IMR-90 (cell line): ENCODE measurements at regions not wholly inside any gene's neighbourhood (a gene's known extent, or its start where the extent isn't known, plus 50 kb on each side); places are given as distances from the start of the nearest gene placed in this dataset.

Experiments used
- MXI1 ChIP-seq: IDR thresholded peaks from 2 replicates; pipeline ENCODE4 v1.6.1; 2012; ENCODE audit warnings: low read depth, mild to moderate bottlenecking, low read length, moderate library complexity, borderline replicate concordance
- POLR2A ChIP-seq: IDR thresholded peaks from 2 replicates; pipeline ENCODE4 v1.6.1; 2012; ENCODE audit warnings: mild to moderate bottlenecking, low read depth, low read length
- RAD21 ChIP-seq: IDR thresholded peaks from 2 replicates; pipeline ENCODE4 v1.6.1; 2012; ENCODE audit warnings: low read length, improper control_type of control experiment
- RFX5 ChIP-seq: IDR thresholded peaks from 2 replicates; pipeline ENCODE4 v1.8.0; 2012; ENCODE audit warnings: low read depth, mild to moderate bottlenecking, low read length, moderate library complexity
- TF ChIP-seq, protein P1 (sequence below): conservative IDR thresholded peaks from 2 replicates; pipeline ENCODE4 v1.5.1; 2012; ENCODE audit warnings: mild to moderate bottlenecking, low read depth, low read length, improper control_type of control experiment

DNA sequence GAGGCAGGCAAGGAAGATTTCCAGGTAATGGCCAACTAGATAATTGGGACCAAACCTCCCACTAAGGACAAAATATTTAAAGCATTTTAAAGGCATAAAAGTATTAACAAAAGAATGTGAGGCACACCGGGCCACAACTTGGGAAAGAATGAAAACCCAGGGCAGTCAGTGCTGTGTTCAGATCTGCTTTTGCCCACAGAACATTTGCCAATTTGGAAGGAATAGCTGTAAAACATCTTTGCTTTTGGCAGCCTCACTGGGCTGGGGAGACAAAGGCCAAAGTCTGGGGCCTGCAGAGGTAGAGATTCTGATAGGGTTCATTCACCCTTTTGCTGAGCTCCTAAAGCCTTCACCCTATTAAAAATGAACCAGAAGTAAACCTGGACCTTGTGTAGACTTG is 82.3 kb downstream of the SYNE3 start:
- TF ChIP-seq, protein P1, sequence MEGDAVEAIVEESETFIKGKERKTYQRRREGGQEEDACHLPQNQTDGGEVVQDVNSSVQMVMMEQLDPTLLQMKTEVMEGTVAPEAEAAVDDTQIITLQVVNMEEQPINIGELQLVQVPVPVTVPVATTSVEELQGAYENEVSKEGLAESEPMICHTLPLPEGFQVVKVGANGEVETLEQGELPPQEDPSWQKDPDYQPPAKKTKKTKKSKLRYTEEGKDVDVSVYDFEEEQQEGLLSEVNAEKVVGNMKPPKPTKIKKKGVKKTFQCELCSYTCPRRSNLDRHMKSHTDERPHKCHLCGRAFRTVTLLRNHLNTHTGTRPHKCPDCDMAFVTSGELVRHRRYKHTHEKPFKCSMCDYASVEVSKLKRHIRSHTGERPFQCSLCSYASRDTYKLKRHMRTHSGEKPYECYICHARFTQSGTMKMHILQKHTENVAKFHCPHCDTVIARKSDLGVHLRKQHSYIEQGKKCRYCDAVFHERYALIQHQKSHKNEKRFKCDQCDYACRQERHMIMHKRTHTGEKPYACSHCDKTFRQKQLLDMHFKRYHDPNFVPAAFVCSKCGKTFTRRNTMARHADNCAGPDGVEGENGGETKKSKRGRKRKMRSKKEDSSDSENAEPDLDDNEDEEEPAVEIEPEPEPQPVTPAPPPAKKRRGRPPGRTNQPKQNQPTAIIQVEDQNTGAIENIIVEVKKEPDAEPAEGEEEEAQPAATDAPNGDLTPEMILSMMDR = no peak
- TF ChIP-seq RFX5 (no peak), POLR2A (no peak), RAD21 (no peak), MXI1 (no peak)
